GM13977 (cell line): ENCODE measurements at regions not wholly inside any gene's neighbourhood (a gene's known extent, or its start where the extent isn't known, plus 50 kb on each side); places are given as distances from the start of the nearest gene placed in this dataset.

Experiments
- DNase-seq: peaks from one replicate; pipeline ENCODE4 v3.0.0; 2012; ENCODE audit warnings: low spot score
- CTCF ChIP-seq: IDR thresholded peaks from 2 replicates; pipeline ENCODE4 v1.5.1; 2012; ENCODE audit warnings: mild to moderate bottlenecking, control low read depth; ENCODE audit not compliant: insufficient read depth; ENCODE audit errors: extremely low read depth, missing control alignments
- in situ Hi-C: fragments of 300-500 bp; cut with MboI; formaldehyde crosslinking; loops from one replicate; pipeline ENCODE4 v1.12.0; 2022; ENCODE audit warnings: low sequenced_read_pairs, low pct_unique_long_range_greater_than_20kb, mixed read lengths, inconsistent platforms; ENCODE audit not compliant: unreplicated experiment

DNA sequence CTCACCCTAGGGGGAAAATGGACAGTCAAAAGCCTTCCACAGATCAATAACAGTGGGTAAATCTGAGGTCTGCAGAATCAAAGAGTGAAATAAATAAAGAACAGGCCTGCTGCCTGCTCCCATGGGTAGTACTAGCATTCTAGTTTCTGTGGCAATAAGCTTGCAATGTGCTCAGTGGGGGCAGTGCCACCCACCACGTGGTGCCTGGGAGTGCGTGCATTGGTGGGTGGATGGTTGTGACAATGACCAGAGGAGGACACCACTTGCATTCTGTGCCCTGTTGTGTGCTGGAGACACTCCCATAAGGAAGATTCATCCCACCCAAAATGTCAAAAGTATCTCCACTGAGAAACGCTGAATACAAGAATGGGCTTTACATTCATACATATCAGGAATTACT, 95.5 kb upstream of the NEDD9 start:
- no peak for TF ChIP-seq CTCF

DNA sequence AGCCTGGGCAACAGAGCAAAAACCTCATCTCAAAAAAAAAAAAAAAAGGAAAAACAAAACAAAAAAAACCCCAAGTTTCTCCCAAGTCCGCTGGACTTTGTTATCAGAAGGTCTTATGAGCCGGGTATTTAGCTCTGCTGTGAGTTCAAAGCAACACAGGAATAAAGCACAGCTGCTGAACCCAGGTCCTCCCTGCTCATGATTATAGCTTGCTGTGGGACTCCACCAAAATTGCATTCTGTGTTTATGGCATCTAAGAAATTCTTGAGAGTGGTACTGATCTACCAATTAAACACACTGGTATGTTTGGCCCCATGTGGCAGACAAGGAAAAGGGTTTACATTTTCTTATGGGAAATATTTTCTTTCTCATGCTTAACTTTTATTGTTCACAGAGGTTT, 93.6 kb upstream of the NEDD9 start:
- in situ Hi-C loops: no loop called here
- DNase-seq: no peak
- TF ChIP-seq CTCF: no peak

More for the DNA sequence above, 95.5 kb upstream of the NEDD9 start:
- DNase-seq: no peak
- in situ Hi-C loops: no loop called here

GRCh38 chr6:11324453-11325015, 92.1 kb upstream of the NEDD9 start:
- peak; percentile 55 for DNase-seq
- no peak for TF ChIP-seq CTCF
- in situ Hi-C loops: no loop called here

- in situ Hi-C loops: no loop called here
- TF ChIP-seq CTCF: no peak
- DNase-seq: no peak
These were observed 91.4 kb upstream of the NEDD9 start for GRCh38 chr6:11323666-11324452.

DNA sequence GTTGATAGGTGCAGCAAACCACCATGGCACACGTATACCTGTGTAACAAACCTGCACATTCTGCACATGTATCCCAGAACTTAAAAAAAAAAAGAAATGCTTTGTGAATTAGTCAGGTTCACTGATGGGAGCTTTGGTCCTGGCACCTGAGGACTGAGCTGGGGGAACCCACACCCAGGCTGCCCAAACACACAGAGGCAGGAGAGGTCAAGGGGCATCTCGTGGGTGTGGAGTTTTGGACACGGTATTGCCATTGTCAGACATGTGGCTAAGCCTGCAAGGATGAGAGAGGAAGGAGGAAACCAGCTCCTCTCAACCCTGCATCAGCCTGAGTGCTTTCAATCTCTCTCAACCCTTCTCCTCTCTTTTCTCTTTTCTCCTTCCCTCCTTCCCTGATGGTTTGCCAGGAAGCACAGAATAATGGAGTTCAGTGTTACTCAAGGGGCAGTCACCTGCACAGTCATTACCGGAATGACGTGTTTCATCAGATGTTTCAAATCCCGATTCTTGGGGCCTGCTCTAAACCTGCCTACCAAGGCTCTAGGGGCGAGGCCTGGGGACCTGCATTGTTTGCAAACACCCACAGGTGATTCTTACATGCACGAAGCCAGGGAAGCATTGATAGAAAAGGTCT, 89.9 kb upstream of the NEDD9 start:
- in situ Hi-C loops: no loop called here
- TF ChIP-seq CTCF: no peak
- no peak for DNase-seq

DNA sequence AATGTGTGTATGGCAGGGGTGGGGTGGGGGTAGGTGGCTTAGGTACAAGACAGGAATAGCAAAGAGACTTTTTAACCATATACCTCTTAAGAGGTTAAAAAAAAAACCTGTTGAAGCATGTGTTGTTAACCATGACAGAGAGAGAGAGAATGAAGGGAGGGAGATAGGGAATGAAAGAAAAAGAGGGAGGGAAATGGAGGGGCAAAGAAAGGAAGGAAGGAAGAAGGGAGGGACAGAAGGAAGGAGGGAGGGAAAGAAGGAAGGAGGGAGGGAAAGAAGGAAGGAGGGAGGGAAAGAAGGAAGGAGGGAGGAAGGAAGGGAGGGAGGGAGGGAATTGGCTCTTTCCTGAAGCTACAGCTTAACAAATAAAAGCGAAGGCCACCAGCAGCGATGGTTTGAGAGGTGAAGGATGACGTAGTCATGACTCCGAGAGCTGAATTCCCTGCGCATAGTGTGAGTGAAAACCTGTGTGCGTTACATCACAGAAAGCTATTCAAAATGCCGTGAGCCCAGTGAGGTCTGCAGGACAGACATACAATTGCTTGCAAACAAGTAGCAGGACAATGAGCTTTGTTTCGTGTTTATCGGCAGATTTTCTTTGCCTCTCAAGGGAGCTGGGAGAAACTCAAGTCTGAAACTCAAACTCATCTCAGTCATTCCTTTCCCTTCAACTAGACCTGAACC, 88.6 kb upstream of the NEDD9 start:
- in situ Hi-C loops: no loop called here
- TF ChIP-seq CTCF: no peak
- DNase-seq: no peak
